Left ventricle myocardium inferior (tissue), 1 donor: ENCODE measurements at regions not wholly inside any gene's neighbourhood (a gene's known extent, or its start where the extent isn't known, plus 50 kb on each side); places are given as distances from the start of the nearest gene placed in this dataset.

Source experiments
- DNase-seq: peaks from one replicate; pipeline ENCODE4 v3.0.0-alpha.2; 2020
- H3K27ac ChIP-seq: fragments of 200-600 bp; replicated peaks from 2 replicates; pipeline ENCODE4 v1.8.0; 2021
- H3K27me3 ChIP-seq: fragments of 200-600 bp; 2 replicates; pipeline ENCODE4 v1.8.0; 2021; ENCODE audit warnings: low read depth
- H3K36me3 ChIP-seq: fragments of 200-600 bp; 2 replicates; pipeline ENCODE4 v1.8.0; 2021
- H3K4me1 ChIP-seq: fragments of 200-600 bp; 2 replicates; pipeline ENCODE4 v1.8.0; 2021
- H3K4me3 ChIP-seq: fragments of 200-600 bp; 2 replicates; pipeline ENCODE4 v1.8.0; 2021; ENCODE audit warnings: mild to moderate bottlenecking, moderate library complexity
- H3K9me3 ChIP-seq: fragments of 200-600 bp; replicated peaks from 2 replicates; pipeline ENCODE4 v1.8.0; 2021
- intact Hi-C: fragments of 100-400 bp; cut with micrococcal nuclease; formaldehyde crosslinking; loops from one replicate; pipeline ENCODE4 v1.11.0; 2022
- TF ChIP-seq, protein P1 (sequence below): fragments of 200-600 bp; IDR thresholded peaks from 2 replicates; pipeline ENCODE4 v1.8.0; 2021; ENCODE audit warnings: antibody characterized with exemption, mild to moderate bottlenecking, borderline replicate concordance
- donor health status: DM: no; HTN: yes; CAD: no; lungs with severe emphysema.

DNA sequence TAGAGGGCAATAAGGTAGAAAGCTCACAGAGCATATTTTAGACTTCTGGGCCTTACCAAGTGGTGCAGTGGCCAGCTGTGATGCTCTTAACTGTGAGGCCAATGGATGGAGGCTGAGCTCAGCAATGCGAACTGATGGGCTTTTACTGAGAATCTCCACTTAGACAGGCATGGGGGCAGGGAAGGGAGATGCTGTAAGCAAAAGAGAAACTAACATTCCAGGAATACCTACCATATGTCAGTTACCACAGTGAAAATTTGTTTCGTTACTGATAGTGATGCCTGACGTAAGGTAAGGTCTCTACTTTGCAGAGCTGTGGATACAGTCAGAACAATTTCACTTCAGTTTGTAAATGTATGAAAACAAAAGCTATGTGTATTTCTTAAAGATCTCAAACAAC is 250.6 kb upstream of the ZFHX3 start:
- no peaks in the 10 kb centered on the region for H3K27me3 ChIP-seq
- H3K4me1 ChIP-seq: no peaks in the 10 kb centered on the region
- H3K27ac ChIP-seq: no peak overlapping the region
- H3K36me3 ChIP-seq: no peaks in the 10 kb centered on the region
- intact Hi-C loops: no loop called here
- no peak overlapping the region for H3K4me3 ChIP-seq
- no peak for DNase-seq
- H3K9me3 ChIP-seq: no peaks in the 10 kb centered on the region
- TF ChIP-seq, protein P1, sequence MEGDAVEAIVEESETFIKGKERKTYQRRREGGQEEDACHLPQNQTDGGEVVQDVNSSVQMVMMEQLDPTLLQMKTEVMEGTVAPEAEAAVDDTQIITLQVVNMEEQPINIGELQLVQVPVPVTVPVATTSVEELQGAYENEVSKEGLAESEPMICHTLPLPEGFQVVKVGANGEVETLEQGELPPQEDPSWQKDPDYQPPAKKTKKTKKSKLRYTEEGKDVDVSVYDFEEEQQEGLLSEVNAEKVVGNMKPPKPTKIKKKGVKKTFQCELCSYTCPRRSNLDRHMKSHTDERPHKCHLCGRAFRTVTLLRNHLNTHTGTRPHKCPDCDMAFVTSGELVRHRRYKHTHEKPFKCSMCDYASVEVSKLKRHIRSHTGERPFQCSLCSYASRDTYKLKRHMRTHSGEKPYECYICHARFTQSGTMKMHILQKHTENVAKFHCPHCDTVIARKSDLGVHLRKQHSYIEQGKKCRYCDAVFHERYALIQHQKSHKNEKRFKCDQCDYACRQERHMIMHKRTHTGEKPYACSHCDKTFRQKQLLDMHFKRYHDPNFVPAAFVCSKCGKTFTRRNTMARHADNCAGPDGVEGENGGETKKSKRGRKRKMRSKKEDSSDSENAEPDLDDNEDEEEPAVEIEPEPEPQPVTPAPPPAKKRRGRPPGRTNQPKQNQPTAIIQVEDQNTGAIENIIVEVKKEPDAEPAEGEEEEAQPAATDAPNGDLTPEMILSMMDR: no peak

DNA sequence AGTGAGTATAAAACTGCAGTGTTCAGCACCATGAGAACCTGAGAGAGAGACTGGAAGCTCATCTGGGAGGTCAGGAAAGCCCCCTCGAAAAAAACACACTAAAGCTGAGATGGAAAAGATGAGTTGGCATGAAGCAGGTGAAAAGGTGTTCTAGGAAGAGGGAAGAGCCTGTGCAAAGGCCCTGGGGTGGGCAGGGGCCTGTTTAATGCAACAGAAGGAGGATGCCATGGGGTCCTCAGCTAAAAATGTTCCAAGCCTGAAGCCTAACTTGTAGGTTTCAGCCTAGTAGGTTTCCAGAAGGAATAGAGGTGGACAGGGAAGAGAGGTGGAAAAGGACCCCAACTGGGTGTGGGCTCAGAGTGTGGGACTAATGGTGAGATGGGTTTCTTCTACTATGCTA is 242.3 kb upstream of the ZFHX3 start:
- no peaks in the 10 kb centered on the region for H3K4me1 ChIP-seq
- TF ChIP-seq, protein P1: no peak
- H3K27ac ChIP-seq: no peak overlapping the region
- H3K36me3 ChIP-seq: no peaks in the 10 kb centered on the region
- H3K9me3 ChIP-seq: no peaks in the 10 kb centered on the region
- intact Hi-C loops: no loop called here
- H3K4me3 ChIP-seq: no peak overlapping the region
- DNase-seq: no peak
- peaks cover 26% of the 10 kb centered on the region for H3K27me3 ChIP-seq

DNA sequence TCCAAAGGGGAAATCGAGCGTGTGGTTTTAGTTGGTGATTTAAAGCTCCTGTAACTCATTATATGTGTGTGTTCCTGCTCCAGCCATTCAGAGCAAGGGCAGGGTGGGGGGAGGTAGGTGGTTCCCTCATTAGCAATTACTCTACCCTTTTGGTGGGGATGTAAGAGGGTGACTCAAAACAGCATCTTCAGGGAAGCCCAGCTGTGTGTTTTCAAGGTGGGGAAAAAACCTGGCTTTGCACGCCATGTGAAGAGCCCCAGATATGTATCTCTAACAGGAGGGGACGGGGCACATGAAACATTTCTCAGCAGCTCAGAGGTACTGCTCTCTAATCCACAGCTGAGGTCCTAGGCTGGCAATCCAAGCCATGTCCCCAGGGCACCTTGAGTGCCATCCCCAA is 241.3 kb upstream of the ZFHX3 start:
- DNase-seq: no peak
- Histone ChIP-seq H3K27me3 (peaks cover 26% of the 10 kb centered on the region), H3K36me3 (no peaks in the 10 kb centered on the region), H3K9me3 (no peaks in the 10 kb centered on the region), H3K4me1 (no peaks in the 10 kb centered on the region), H3K4me3 (no peak overlapping the region), H3K27ac (no peak overlapping the region)
- intact Hi-C loops: no loop called here
- TF ChIP-seq, protein P1: no peak

DNA sequence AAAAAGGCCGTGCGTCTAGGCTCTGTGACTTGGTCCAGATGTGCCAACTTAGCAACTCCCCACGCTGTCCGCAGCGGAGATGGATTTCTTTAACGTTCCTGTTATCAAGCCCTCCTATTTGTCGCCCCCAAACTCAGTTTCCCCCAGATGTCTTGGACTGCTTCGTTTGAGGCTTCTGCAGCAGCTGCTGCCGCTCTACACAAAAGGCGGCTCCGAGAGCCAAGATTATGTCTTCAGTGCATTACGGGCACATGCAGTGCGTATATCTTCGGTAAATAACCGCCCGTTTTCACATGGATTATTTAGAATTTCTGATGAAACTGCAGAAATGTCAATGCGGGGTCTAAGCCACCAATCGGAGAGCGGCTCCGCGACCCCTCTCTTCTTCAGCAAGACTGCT is 240.6 kb upstream of the ZFHX3 start:
- TF ChIP-seq, protein P1: no peak
- H3K4me1 ChIP-seq: no peaks in the 10 kb centered on the region
- peaks cover 26% of the 10 kb centered on the region for H3K27me3 ChIP-seq
- H3K4me3 ChIP-seq: no peak overlapping the region
- no peak for DNase-seq
- no peaks in the 10 kb centered on the region for H3K9me3 ChIP-seq
- no peaks in the 10 kb centered on the region for H3K36me3 ChIP-seq
- no peak overlapping the region for H3K27ac ChIP-seq
- intact Hi-C loops: no loop called here

DNA sequence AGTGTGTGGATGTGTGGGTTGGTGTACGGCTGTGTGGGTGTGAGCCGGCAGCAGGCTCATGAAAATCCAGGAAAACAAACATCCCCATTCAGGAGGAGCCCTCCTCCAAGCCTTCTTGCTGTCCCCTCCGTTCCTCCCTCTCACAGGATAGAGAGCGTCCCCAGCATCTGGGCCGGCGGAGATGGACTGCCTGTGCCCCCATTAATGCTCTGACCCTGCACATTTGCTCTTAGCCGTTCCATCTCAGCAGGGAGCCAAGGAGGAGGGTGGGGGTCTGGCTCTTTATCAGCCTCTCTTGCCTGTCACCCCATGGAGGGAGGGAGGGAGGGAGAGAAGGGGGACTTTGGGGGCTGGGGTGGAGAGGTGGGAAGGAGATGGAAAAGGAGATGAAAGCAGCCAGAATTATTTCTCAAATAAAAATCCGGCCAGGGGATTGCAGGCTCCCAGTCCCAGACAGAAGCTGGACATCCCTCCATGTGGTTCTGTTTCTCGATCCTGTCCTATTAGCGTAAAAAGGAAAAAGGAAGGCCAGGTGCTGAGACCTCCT is 240.0 kb upstream of the ZFHX3 start:
- H3K4me3 ChIP-seq: no peak overlapping the region
- intact Hi-C loops: no loop called here
- TF ChIP-seq, protein P1: no peak
- H3K36me3 ChIP-seq: no peaks in the 10 kb centered on the region
- H3K4me1 ChIP-seq: no peaks in the 10 kb centered on the region
- no peak for DNase-seq
- peaks cover 26% of the 10 kb centered on the region for H3K27me3 ChIP-seq
- no peaks in the 10 kb centered on the region for H3K9me3 ChIP-seq
- H3K27ac ChIP-seq: no peak overlapping the region
